ENCODE measurements at regions not wholly inside any gene's neighbourhood (a gene's known extent, or its start where the extent isn't known, plus 50 kb on each side); places are given as distances from the start of the nearest gene placed in this dataset.

- H3K27me3 ChIP-seq: peaks cover 0 to 7% (median 0%) of the 10 kb centered on the region in 3 donors
- no peaks in the 10 kb centered on the region for H3K36me3 ChIP-seq
- intact Hi-C loops (cut with DNase I; ENCODE audit: low total_unique reads): no loop called here
- H3K4me1 ChIP-seq: no peaks in the 10 kb centered on the region
- 65 to 75% (median 70%) methylated on average over 4 of the region's 4 CpGs for WGBS, 5 donors
- no peak for DNase-seq
- no peak overlapping the region for H3K27ac ChIP-seq
- no peaks in the 10 kb centered on the region for H3K9me3 ChIP-seq
- H3K4me3 ChIP-seq: no peak overlapping the region
- no peak for TF ChIP-seq CTCF (IDR thresholded peaks at IDR 0.05)
Observed at GRCh38 chr11:123373754-123374621, 56.1 kb upstream of the GRAMD1B start.

- no peak for TF ChIP-seq CTCF (IDR thresholded peaks at IDR 0.05)
- no peak for TF ChIP-seq POLR2A (IDR thresholded peaks at IDR 0.05)
- TF ChIP-seq EP300 (IDR thresholded peaks at IDR 0.05): no peak
- no peak for TF ChIP-seq POLR2AphosphoS5 (IDR thresholded peaks at IDR 0.05)
- no peaks in the 10 kb centered on the region for H3K9me3 ChIP-seq
- H3K36me3 ChIP-seq: no peaks in the 10 kb centered on the region
- no peaks in the 10 kb centered on the region for H3K4me1 ChIP-seq
- no peak for DNase-seq
- H3K4me3 ChIP-seq: no peak overlapping the region
- WGBS, 5 donors: 64 to 74% (median 71%) methylated on average over 3 of the region's 3 CpGs
- intact Hi-C loops (cut with DNase I; ENCODE audit: low total_unique reads): no loop called here
- H3K27ac ChIP-seq: no peak overlapping the region
- peaks cover 0 to 10% (median 0%) of the 10 kb centered on the region in 3 donors for H3K27me3 ChIP-seq
Observed at GRCh38 chr11:123371506-123372297, 58.4 kb upstream of the GRAMD1B start.

DNA sequence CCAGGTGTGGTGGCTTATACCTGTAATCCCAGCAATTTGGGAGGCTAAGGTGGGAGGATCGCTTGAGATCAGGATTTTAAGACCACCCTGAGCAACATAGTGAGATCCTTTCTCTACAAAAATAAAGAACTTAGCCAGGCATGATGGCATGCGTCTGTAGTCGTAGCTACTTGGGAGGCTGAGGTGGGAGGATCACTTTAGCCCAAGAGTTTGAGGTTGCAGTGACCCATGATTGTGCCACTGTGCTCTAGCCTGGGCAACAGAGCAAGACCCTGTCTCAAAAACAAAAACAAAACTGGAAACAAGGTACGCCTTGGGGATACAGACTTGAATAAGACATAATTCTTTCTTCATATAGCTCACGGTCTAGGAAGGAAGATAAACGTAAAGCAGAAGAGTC is 63.1 kb upstream of the GRAMD1B start:
- TF ChIP-seq EP300 (IDR thresholded peaks at IDR 0.05) (no peak), POLR2A (IDR thresholded peaks at IDR 0.05) (no peak), POLR2AphosphoS5 (IDR thresholded peaks at IDR 0.05) (no peak), CTCF (IDR thresholded peaks at IDR 0.05) (no peak)
- H3K9me3 ChIP-seq: no peaks in the 10 kb centered on the region
- no peak for DNase-seq
- peaks cover 0 to 15% (median 0%) of the 10 kb centered on the region in 4 donors for H3K4me1 ChIP-seq
- H3K36me3 ChIP-seq: no peaks in the 10 kb centered on the region
- intact Hi-C loops (cut with DNase I; ENCODE audit: low total_unique reads): no loop called here
- H3K4me3 ChIP-seq: no peak overlapping the region
- H3K27me3 ChIP-seq: peaks cover 0 to 14% (median 4%) of the 10 kb centered on the region in 3 donors
- 86 to 91% (median 89%) methylated on average over 6 of the region's 6 CpGs for WGBS, 5 donors
- H3K27ac ChIP-seq: no peak overlapping the region

DNA sequence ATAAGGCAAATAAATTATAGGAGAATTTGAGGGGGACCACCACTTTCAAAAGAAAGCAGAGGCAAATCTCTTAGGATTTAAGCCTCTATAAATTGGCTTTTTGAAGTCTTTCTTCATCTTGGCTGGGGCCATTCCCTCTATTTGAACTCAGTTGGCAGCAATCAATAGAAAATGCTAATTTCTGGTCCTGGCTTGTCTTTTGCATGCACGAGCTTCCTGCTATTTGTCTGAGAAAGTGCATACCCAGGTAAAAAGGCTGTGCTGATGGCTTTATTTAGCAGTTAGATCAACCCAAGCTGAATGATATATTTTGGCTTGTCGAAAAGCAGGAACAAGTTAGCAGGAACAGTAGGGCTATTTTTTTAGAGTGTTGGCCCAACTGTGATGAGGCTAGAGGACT is 64.1 kb upstream of the GRAMD1B start:
- WGBS, 5 donors: 23 to 73% (median 60%) methylated on average over 2 of the region's 2 CpGs
- intact Hi-C loops (cut with DNase I; ENCODE audit: low total_unique reads): no loop called here
- no peak for TF ChIP-seq POLR2AphosphoS5 (IDR thresholded peaks at IDR 0.05)
- no peak for TF ChIP-seq POLR2A (IDR thresholded peaks at IDR 0.05)
- no peak for TF ChIP-seq EP300 (IDR thresholded peaks at IDR 0.05)
- TF ChIP-seq CTCF (IDR thresholded peaks at IDR 0.05): no peak
- Histone ChIP-seq H3K4me1 (peaks cover 0 to 15% (median 0%) of the 10 kb centered on the region in 4 donors), H3K27me3 (peaks cover 0 to 18% (median 4%) of the 10 kb centered on the region in 3 donors), H3K27ac (no peak overlapping the region), H3K36me3 (no peaks in the 10 kb centered on the region), H3K4me3 (no peak overlapping the region), H3K9me3 (no peaks in the 10 kb centered on the region)
- DNase-seq: no peak

All from stomach (tissue), 8 donors.